B cell (primary cell): ENCODE measurements at regions not wholly inside any gene's neighbourhood (a gene's known extent, or its start where the extent isn't known, plus 50 kb on each side); places are given as distances from the start of the nearest gene placed in this dataset.

ENCODE experiments used
- ATAC-seq: fragments of 200-7000 bp; cut with Tn5 transposase; one replicate; pipeline ENCODE4 v1.10.0; 2021; ENCODE audit warnings: low read depth, mild to moderate bottlenecking, moderate number of reproducible peaks, moderate library complexity
- CTCF ChIA-PET: fragments of 350-600 bp; sonication (Branson Sonifier 250); formaldehyde crosslinking; loops from one replicate; lab custom pipeline; 2021; ENCODE audit warnings: antibody characterized with exemption, inconsistent platforms; lab: Charles Lee
- POLR2A ChIA-PET: fragments of 350-600 bp; sonication (Branson Sonifier 250); formaldehyde crosslinking; loops from one replicate; lab custom pipeline; 2021; ENCODE audit warnings: antibody characterized with exemption; lab: Charles Lee
- DNase-seq: peaks from one replicate; pipeline ENCODE4 v3.0.0; 2013
- H2AFZ ChIP-seq: 2 replicates; pipeline ENCODE4 v1.6.1; 2012; ENCODE audit warnings: mild to moderate bottlenecking, low read depth, low read length; ENCODE audit not compliant: insufficient read depth, poor library complexity, severe bottlenecking
- H3K27ac ChIP-seq, 2 donors: 1 replicate in 1 of 2; 2 replicates in 1 of 2; pipeline ENCODE4 v1.5.1; 2012 to 2013; ENCODE audit warnings: low read length in 2 of 2, mild to moderate bottlenecking in 2 of 2, moderate library complexity in 1 of 2
- H3K27me3 ChIP-seq, 4 experiments: fragments of 200-600 bp in 1 of 4; sonication (generic) in 1 of 4; replicated peaks in 1 of 4; 1 replicate in 2 of 4; 2 replicates in 2 of 4; pipeline versions ENCODE4 v1.6.1 to v1.7.0; 2013 to 2016; ENCODE audit warnings: low read length in 3 of 4, mild to moderate bottlenecking in 2 of 4, mixed read lengths in 1 of 4, moderate library complexity in 1 of 4; ENCODE audit not compliant: insufficient read depth in 4 of 4, control insufficient read depth in 3 of 4; ENCODE audit errors: control extremely low read depth in 1 of 4
- H3K36me3 ChIP-seq, 2 experiments: replicated peaks in 1 of 2; 1 replicate in 1 of 2; 2 replicates in 1 of 2; pipeline versions ENCODE4 v1.6.1 to v1.7.1; 2013; ENCODE audit warnings: low read length in 1 of 2; ENCODE audit not compliant: insufficient read depth in 2 of 2, control insufficient read depth in 1 of 2; ENCODE audit errors: control extremely low read depth in 1 of 2, extremely low read depth in 1 of 2
- H3K4me1 ChIP-seq, 2 donors: fragments of 200-600 bp in 1 of 2; sonication (generic) in 1 of 2; 1 replicate in 1 of 2; 2 replicates in 1 of 2; pipeline versions ENCODE4 v1.5.1 to v1.6.1; 2013 to 2017; ENCODE audit warnings: low read length in 2 of 2; ENCODE audit not compliant: control insufficient read depth in 2 of 2, insufficient read depth in 2 of 2
- H3K4me2 ChIP-seq: replicated peaks from 2 replicates; pipeline ENCODE3; 2012; ENCODE audit warnings: mild to moderate bottlenecking, low read depth, low read length; ENCODE audit not compliant: poor library complexity, severe bottlenecking
- H3K4me3 ChIP-seq, 5 experiments: fragments of 200-600 bp in 1 of 5; sonication (generic) in 1 of 5; 1 replicate in 3 of 5; 2 replicates in 2 of 5; pipeline versions ENCODE4 v1.5.1 to v1.7.0; 2011 to 2016; ENCODE audit warnings: low read length in 4 of 5, mild to moderate bottlenecking in 4 of 5, low read depth in 2 of 5, control low read depth in 1 of 5, moderate library complexity in 1 of 5; ENCODE audit not compliant: insufficient read depth in 1 of 5; ENCODE audit errors: control extremely low read depth in 1 of 5, extremely low read depth in 1 of 5
- H3K79me2 ChIP-seq: fragments of 200-600 bp; sonication (generic); one replicate; pipeline ENCODE4 v1.6.0; 2016; ENCODE audit warnings: low read length; ENCODE audit not compliant: control insufficient read depth, insufficient read depth
- H3K9ac ChIP-seq: fragments of 200-600 bp; sonication (generic); 2 replicates; pipeline ENCODE4 v1.6.1; 2017; ENCODE audit warnings: mild to moderate bottlenecking, low read length, moderate library complexity
- H3K9me3 ChIP-seq, 3 donors: one replicate each; pipeline versions ENCODE4 v1.6.1 to v1.7.1; 2013; ENCODE audit warnings: low read length in 2 of 3; ENCODE audit not compliant: control insufficient read depth in 2 of 3, insufficient read depth in 1 of 3; ENCODE audit errors: control extremely low read depth in 1 of 3
- H4K20me1 ChIP-seq: 2 replicates; pipeline ENCODE4 v1.6.0; 2012; ENCODE audit warnings: mild to moderate bottlenecking, low read length; ENCODE audit not compliant: insufficient read depth, control insufficient read depth, poor library complexity, severe bottlenecking
- H3K27ac Mint-ChIP-seq: one replicate; pipeline ENCODE4 v1.8.0; 2021; ENCODE audit warnings: mixed read lengths
- H3K27me3 Mint-ChIP-seq: one replicate; pipeline ENCODE4 v1.8.0; 2021; ENCODE audit warnings: mixed read lengths
- H3K4me1 Mint-ChIP-seq: one replicate; pipeline ENCODE4 v1.8.0; 2021; ENCODE audit warnings: mixed read lengths
- H3K4me3 Mint-ChIP-seq: one replicate; pipeline ENCODE4 v1.8.0; 2021; ENCODE audit warnings: mixed read lengths
- H3K9me3 Mint-ChIP-seq: one replicate; pipeline ENCODE4 v1.8.0; 2022; ENCODE audit warnings: mixed read lengths; ENCODE audit not compliant: insufficient read depth
- EZH2 ChIP-seq: IDR thresholded peaks from 2 replicates; pipeline ENCODE4 v1.6.1; 2012; ENCODE audit warnings: borderline replicate concordance, low read depth, mild to moderate bottlenecking, moderate library complexity, low read length; ENCODE audit not compliant: insufficient read depth, poor library complexity, severe bottlenecking
- WGBS: methylation state at CpG from one replicate; pipeline ENCODE4 v1.1.5; 2013; ENCODE audit warnings: missing lambda C conversion rate; ENCODE audit not compliant: insufficient coverage; 5-methylcytosine and 5-hydroxymethylcytosine counted together
- intact Hi-C: fragments of 100-400 bp; cut with micrococcal nuclease; formaldehyde crosslinking; loops from one replicate; pipeline ENCODE4 v1.10.0; 2022
- TF ChIP-seq, protein P1 (sequence below): fragments of 200-600 bp; IDR thresholded peaks from one replicate; pipeline ENCODE4 v1.8.0; 2022; ENCODE audit warnings: antibody characterized with exemption, mild to moderate bottlenecking

DNA sequence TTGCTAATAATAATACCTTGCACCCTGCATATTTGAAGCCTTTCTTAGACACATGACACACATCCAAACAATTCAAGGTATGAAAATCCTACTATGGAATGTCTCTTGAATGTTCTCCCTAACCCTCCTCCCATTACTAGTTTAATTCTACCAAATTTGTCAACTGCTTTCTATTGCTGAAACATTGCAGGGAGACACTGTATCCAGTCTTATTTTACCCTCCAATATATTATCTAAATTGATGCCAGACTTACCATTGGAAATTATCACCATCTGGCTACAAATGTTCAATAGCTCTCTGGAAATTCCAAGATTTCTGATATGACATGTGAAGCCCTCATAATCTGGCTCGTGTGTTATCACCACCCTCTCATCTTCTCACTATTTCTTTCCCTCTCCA is 1027.3 kb upstream of the CITED2 start:
- H3K4me3 Mint-ChIP-seq: no peak overlapping the region
- H3K27ac Mint-ChIP-seq: no peak overlapping the region
- Histone ChIP-seq H3K27ac (no peak overlapping the region), H4K20me1 (no peaks in the 10 kb centered on the region), H3K79me2 (no peaks in the 10 kb centered on the region), H3K4me2 (no peak overlapping the region), H3K4me3 (no peak overlapping the region), H3K9me3 (no peaks in the 10 kb centered on the region), H3K27me3 (no peaks in the 10 kb centered on the region), H3K36me3 (no peaks in the 10 kb centered on the region), H3K4me1 (no peaks in the 10 kb centered on the region), H3K9ac (no peak overlapping the region), H2AFZ (no peak overlapping the region)
- DNase-seq: no peak
- ChIA-PET CTCF (no interaction called here), POLR2A (no interaction called here)
- no peaks in the 10 kb centered on the region for H3K27me3 Mint-ChIP-seq
- intact Hi-C loops: no loop called here
- H3K4me1 Mint-ChIP-seq: no peaks in the 10 kb centered on the region
- WGBS: no CpG with 5 or more reads among the region's 1 CpG
- no peaks in the 10 kb centered on the region for H3K9me3 Mint-ChIP-seq
- no peak for ATAC-seq
- TF ChIP-seq, protein P1, sequence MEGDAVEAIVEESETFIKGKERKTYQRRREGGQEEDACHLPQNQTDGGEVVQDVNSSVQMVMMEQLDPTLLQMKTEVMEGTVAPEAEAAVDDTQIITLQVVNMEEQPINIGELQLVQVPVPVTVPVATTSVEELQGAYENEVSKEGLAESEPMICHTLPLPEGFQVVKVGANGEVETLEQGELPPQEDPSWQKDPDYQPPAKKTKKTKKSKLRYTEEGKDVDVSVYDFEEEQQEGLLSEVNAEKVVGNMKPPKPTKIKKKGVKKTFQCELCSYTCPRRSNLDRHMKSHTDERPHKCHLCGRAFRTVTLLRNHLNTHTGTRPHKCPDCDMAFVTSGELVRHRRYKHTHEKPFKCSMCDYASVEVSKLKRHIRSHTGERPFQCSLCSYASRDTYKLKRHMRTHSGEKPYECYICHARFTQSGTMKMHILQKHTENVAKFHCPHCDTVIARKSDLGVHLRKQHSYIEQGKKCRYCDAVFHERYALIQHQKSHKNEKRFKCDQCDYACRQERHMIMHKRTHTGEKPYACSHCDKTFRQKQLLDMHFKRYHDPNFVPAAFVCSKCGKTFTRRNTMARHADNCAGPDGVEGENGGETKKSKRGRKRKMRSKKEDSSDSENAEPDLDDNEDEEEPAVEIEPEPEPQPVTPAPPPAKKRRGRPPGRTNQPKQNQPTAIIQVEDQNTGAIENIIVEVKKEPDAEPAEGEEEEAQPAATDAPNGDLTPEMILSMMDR: no peak
- no peak for TF ChIP-seq EZH2

DNA sequence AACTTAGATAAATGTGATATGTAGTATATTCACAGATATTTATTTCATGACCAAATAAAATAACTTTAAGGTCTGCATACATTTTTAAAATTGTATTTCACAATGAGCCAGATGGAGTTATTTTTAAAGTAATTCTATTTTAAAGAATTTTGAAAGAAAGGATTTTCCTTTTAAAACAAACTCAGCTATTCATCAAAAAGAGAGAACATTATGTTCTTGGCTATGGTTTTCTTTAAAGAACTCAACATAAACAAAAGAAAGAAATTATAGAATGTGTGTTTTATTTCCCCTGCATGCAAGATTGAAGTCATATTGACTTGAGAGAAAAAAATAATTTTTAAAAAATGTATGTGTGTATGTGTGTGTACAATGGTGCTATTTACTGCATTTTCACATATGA is 1023.6 kb upstream of the CITED2 start:
- TF ChIP-seq, protein P1: no peak
- TF ChIP-seq EZH2: no peak
- Mint-ChIP-seq H3K27me3 (no peaks in the 10 kb centered on the region), H3K9me3 (no peaks in the 10 kb centered on the region), H3K27ac (no peak overlapping the region), H3K4me3 (no peak overlapping the region), H3K4me1 (no peaks in the 10 kb centered on the region)
- H4K20me1 ChIP-seq: no peaks in the 10 kb centered on the region
- H3K4me2 ChIP-seq: no peak overlapping the region
- POLR2A ChIA-PET: no interaction called here
- H3K4me3 ChIP-seq: no peak overlapping the region
- H3K27ac ChIP-seq: no peak overlapping the region
- H3K79me2 ChIP-seq: no peaks in the 10 kb centered on the region
- H3K36me3 ChIP-seq: no peaks in the 10 kb centered on the region
- CTCF ChIA-PET: no interaction called here
- H3K9me3 ChIP-seq: no peaks in the 10 kb centered on the region
- intact Hi-C loops: no loop called here
- DNase-seq: no peak
- H3K4me1 ChIP-seq: no peaks in the 10 kb centered on the region
- ATAC-seq: no peak
- no peaks in the 10 kb centered on the region for H3K27me3 ChIP-seq
- no peak overlapping the region for H3K9ac ChIP-seq
- H2AFZ ChIP-seq: no peak overlapping the region
